MM.1S (cell line): ENCODE measurements at regions not wholly inside any gene's neighbourhood (a gene's known extent, or its start where the extent isn't known, plus 50 kb on each side); places are given as distances from the start of the nearest gene placed in this dataset.

Source experiments
- DNase-seq: peaks from one replicate; pipeline ENCODE4 v3.0.0-alpha.2; 2015
- H2AFZ ChIP-seq: fragments of 300-600 bp; sonication (generic); 2 replicates; pipeline ENCODE4 v1.6.0; 2016; ENCODE audit warnings: antibody characterized with exemption, low read length
- H3F3A ChIP-seq: fragments of 300-600 bp; sonication (generic); 2 replicates; pipeline ENCODE4 v1.6.1; 2016; ENCODE audit warnings: mild to moderate bottlenecking, antibody characterized with exemption, low read length, moderate library complexity, mixed read lengths; ENCODE audit not compliant: insufficient read depth
- H3K27ac ChIP-seq: fragments of 300-600 bp; sonication (generic); 2 replicates; pipeline ENCODE4 v1.5.1; 2016; ENCODE audit warnings: mild to moderate bottlenecking, low read length
- H3K27me3 ChIP-seq: fragments of 300-600 bp; sonication (generic); replicated peaks from 2 replicates; pipeline ENCODE4 v1.6.0; 2016; ENCODE audit warnings: low read length; ENCODE audit not compliant: insufficient read depth
- H3K36me3 ChIP-seq: fragments of 300-600 bp; sonication (generic); replicated peaks from 2 replicates; pipeline ENCODE4 v1.6.1; 2016; ENCODE audit warnings: mild to moderate bottlenecking, low read length, mixed read lengths; ENCODE audit not compliant: insufficient read depth
- H3K4me1 ChIP-seq: fragments of 300-600 bp; sonication (generic); 2 replicates; pipeline ENCODE4 v1.6.1; 2016; ENCODE audit warnings: low read length, mixed read lengths
- H3K4me2 ChIP-seq: fragments of 300-600 bp; sonication (generic); 2 replicates; pipeline ENCODE4 v1.6.0; 2016; ENCODE audit warnings: low read depth, low read length
- H3K4me3 ChIP-seq: fragments of 300-600 bp; sonication (generic); 2 replicates; pipeline ENCODE4 v1.5.1; 2016; ENCODE audit warnings: low read length, mixed read lengths
- H3K79me2 ChIP-seq: fragments of 300-600 bp; sonication (generic); 2 replicates; pipeline ENCODE4 v1.6.1; 2016; ENCODE audit warnings: mixed run types, low read length, mixed read lengths
- H3K9ac ChIP-seq: fragments of 300-600 bp; sonication (generic); 2 replicates; pipeline ENCODE4 v1.6.1; 2016; ENCODE audit warnings: low read length, mixed read lengths
- H3K9me2 ChIP-seq: fragments of 300-600 bp; sonication (generic); replicated peaks from 2 replicates; pipeline ENCODE4 v1.6.1; 2016; ENCODE audit warnings: mild to moderate bottlenecking, low read length, mixed read lengths; ENCODE audit not compliant: insufficient read depth
- H3K9me3 ChIP-seq: fragments of 300-600 bp; sonication (generic); replicated peaks from 2 replicates; pipeline ENCODE4 v1.6.1; 2016; ENCODE audit warnings: mild to moderate bottlenecking, low read length, mixed read lengths; ENCODE audit not compliant: insufficient read depth
- H4K20me1 ChIP-seq: fragments of 300-600 bp; sonication (generic); 2 replicates; pipeline ENCODE4 v1.6.1; 2016; ENCODE audit warnings: mild to moderate bottlenecking, low read length, moderate library complexity, mixed read lengths; ENCODE audit not compliant: insufficient read depth
- EZH2 ChIP-seq: fragments of 300-600 bp; sonication (generic); optimal IDR thresholded peaks from 2 replicates; pipeline ENCODE3; 2017; ENCODE audit warnings: low read depth, mild to moderate bottlenecking, antibody characterized with exemption, low read length, mixed read lengths
- EZH2phosphoT487 ChIP-seq: fragments of 300-600 bp; sonication (generic); IDR thresholded peaks from 2 replicates; pipeline ENCODE4 v1.6.1; 2018; ENCODE audit warnings: antibody characterized with exemption, low read length
- TF ChIP-seq, protein P1 (sequence below): fragments of 300-600 bp; sonication (generic); IDR thresholded peaks from 2 replicates; pipeline ENCODE4 v1.5.1; 2016; ENCODE audit warnings: antibody characterized with exemption, low read length, mixed read lengths

DNA sequence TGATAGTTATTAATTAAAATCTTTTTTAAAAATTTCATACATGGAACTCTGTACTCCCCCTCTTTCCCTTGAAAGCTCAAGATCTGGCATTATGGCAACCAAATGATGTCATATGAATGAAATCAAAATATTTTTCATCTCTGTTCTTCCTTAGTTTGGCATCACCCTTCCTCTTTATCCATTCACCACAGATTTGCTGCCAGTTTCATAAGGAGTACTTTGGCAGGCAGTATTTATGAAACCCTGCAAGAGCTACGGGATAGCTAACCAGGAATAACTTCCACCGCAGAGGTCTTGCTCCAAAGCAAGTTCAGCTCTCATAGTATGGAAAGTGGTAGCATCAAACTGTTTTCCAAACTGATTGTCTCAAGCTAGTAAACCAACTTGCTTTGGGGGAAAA is 113.9 kb upstream of the DOK5 start:
- Histone ChIP-seq H3K9me2 (no peaks in the 10 kb centered on the region), H3K9ac (no peak overlapping the region), H3K9me3 (no peaks in the 10 kb centered on the region), H3K27me3 (no peaks in the 10 kb centered on the region), H3K79me2 (no peaks in the 10 kb centered on the region), H2AFZ (no peak overlapping the region), H3K27ac (no peak overlapping the region), H3K4me2 (no peak overlapping the region), H3K4me3 (no peak overlapping the region), H3K36me3 (no peaks in the 10 kb centered on the region), H3K4me1 (no peaks in the 10 kb centered on the region), H3F3A (no peaks in the 10 kb centered on the region), H4K20me1 (no peaks in the 10 kb centered on the region)
- DNase-seq, result no peak
- TF ChIP-seq EZH2phosphoT487, result no peak
- TF ChIP-seq, protein P1, sequence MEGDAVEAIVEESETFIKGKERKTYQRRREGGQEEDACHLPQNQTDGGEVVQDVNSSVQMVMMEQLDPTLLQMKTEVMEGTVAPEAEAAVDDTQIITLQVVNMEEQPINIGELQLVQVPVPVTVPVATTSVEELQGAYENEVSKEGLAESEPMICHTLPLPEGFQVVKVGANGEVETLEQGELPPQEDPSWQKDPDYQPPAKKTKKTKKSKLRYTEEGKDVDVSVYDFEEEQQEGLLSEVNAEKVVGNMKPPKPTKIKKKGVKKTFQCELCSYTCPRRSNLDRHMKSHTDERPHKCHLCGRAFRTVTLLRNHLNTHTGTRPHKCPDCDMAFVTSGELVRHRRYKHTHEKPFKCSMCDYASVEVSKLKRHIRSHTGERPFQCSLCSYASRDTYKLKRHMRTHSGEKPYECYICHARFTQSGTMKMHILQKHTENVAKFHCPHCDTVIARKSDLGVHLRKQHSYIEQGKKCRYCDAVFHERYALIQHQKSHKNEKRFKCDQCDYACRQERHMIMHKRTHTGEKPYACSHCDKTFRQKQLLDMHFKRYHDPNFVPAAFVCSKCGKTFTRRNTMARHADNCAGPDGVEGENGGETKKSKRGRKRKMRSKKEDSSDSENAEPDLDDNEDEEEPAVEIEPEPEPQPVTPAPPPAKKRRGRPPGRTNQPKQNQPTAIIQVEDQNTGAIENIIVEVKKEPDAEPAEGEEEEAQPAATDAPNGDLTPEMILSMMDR, result no peak
- no peak for TF ChIP-seq EZH2

DNA sequence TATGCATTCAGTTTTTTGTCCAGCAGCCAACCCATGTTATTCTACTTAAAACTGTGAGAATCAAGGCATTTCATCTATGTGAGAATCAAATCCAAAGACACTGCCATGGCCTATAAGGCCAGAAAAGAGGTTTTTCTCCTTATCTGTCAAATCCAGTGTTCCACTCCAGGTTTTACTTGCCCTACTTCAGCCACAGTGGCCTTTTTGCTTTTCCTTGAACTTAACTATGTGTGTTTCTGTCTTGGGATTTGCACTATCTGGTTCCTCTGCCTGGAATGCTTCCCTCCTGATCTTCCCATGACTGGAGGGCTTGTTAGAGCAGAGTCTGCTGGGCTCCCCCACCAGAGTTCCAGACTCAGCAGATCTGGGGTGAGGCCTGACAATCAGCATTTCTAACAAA is 113.1 kb upstream of the DOK5 start:
- H3K9me3 ChIP-seq, result no peaks in the 10 kb centered on the region
- no peak for DNase-seq
- H3K27ac ChIP-seq, result no peak overlapping the region
- H3K4me2 ChIP-seq, result no peak overlapping the region
- H3K4me1 ChIP-seq, result no peaks in the 10 kb centered on the region
- no peaks in the 10 kb centered on the region for H3F3A ChIP-seq
- no peaks in the 10 kb centered on the region for H3K27me3 ChIP-seq
- TF ChIP-seq EZH2 (no peak), EZH2phosphoT487 (no peak)
- TF ChIP-seq, protein P1, result no peak
- no peaks in the 10 kb centered on the region for H3K79me2 ChIP-seq
- no peaks in the 10 kb centered on the region for H3K36me3 ChIP-seq
- H2AFZ ChIP-seq, result no peak overlapping the region
- H3K9me2 ChIP-seq, result no peaks in the 10 kb centered on the region
- H3K9ac ChIP-seq, result no peak overlapping the region
- no peak overlapping the region for H3K4me3 ChIP-seq
- H4K20me1 ChIP-seq, result no peaks in the 10 kb centered on the region

DNA sequence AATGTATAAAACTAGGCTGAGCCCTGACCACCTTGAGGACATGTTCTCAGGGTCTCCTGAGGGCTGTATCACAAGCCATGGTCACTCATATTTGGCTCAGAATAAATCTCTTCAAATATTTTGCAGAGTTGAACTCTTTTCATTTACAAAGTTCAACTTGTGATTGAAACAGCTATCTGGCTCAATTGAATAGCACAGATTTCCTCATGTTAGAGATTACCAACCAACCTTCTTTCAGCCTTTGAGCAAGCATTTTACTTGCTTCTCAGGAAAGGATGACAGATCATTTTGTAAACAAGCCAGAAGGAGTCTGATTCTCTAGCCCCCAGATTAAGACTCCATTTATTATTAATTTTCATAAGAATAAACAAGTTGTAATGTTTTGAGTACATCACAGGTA is 111.0 kb upstream of the DOK5 start:
- Histone ChIP-seq H3K4me1 (no peaks in the 10 kb centered on the region), H3K27ac (no peak overlapping the region), H3K4me3 (no peak overlapping the region), H3K4me2 (no peak overlapping the region), H3K9ac (no peak overlapping the region), H3K79me2 (no peaks in the 10 kb centered on the region), H3K9me2 (no peaks in the 10 kb centered on the region), H3K9me3 (no peaks in the 10 kb centered on the region), H3F3A (no peaks in the 10 kb centered on the region), H3K27me3 (no peaks in the 10 kb centered on the region), H3K36me3 (no peaks in the 10 kb centered on the region), H4K20me1 (no peaks in the 10 kb centered on the region), H2AFZ (no peak overlapping the region)
- TF ChIP-seq EZH2phosphoT487 (no peak), EZH2 (no peak)
- TF ChIP-seq, protein P1, result no peak
- DNase-seq, result no peak

DNA sequence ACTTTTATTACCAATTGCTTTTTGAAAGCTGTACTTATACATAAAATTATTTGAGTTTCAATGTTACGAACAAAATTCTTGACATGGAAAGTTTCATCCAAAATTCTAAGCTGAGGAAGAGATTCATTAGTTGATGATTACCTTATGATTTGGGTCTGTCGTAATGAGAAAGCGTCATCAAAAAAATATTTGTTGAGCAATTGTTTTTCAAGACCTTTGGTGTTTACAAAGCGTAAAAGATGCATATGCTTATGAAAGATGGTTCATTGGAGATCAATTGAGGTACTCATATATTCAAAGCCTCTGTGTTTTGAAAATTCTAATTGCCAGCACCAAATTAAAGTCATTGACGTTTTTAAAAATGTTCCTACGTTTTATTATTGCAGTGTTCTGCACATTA is 110.5 kb upstream of the DOK5 start:
- no peak overlapping the region for H3K4me2 ChIP-seq
- no peaks in the 10 kb centered on the region for H3F3A ChIP-seq
- H3K9ac ChIP-seq, result no peak overlapping the region
- no peak overlapping the region for H3K27ac ChIP-seq
- H3K79me2 ChIP-seq, result no peaks in the 10 kb centered on the region
- H2AFZ ChIP-seq, result no peak overlapping the region
- no peaks in the 10 kb centered on the region for H3K9me3 ChIP-seq
- H3K4me1 ChIP-seq, result no peaks in the 10 kb centered on the region
- no peaks in the 10 kb centered on the region for H4K20me1 ChIP-seq
- no peak for TF ChIP-seq EZH2
- TF ChIP-seq, protein P1, result no peak
- TF ChIP-seq EZH2phosphoT487, result no peak
- H3K9me2 ChIP-seq, result no peaks in the 10 kb centered on the region
- no peaks in the 10 kb centered on the region for H3K27me3 ChIP-seq
- DNase-seq, result no peak
- no peaks in the 10 kb centered on the region for H3K36me3 ChIP-seq
- no peak overlapping the region for H3K4me3 ChIP-seq
